SK-N-MC (cell line): ENCODE measurements at regions not wholly inside any gene's neighbourhood (a gene's known extent, or its start where the extent isn't known, plus 50 kb on each side); places are given as distances from the start of the nearest gene placed in this dataset.

ENCODE experiments used
- EZH2 ChIP-seq: fragments of 200-600 bp; sonication (generic); IDR thresholded peaks from one replicate; pipeline ENCODE4 v1.6.1; 2017; ENCODE audit warnings: antibody characterized with exemption
- POLR2AphosphoS5 ChIP-seq: IDR thresholded peaks from 2 replicates; pipeline ENCODE4 v1.6.1; 2012; ENCODE audit warnings: mild to moderate bottlenecking, low read depth, low read length, borderline replicate concordance

DNA sequence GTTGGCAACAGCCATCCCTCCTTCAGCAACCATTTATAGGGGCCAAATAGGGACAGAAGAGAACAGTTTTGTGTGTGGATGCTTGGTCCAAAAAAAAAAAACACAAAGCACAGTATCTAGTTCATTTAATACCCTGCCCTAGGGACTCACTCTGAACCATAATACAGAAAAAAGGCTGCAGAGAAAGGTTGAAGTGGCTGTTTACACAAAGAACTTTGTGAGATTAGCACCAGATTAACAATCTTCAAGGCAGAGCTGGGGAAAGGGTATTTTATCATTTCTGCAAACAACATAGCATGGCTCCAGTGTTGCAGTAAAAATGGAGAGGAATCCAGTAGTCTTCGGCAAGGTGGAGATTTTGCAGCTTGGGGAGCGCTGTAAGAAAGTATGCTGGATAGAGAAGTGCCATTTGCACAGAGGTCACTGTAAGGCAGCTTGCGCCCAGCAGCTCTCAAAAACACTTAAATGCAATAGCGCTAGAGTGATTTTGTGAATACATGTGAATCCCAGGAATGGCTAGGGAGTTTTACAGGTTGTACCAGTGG lies 124.2 kb upstream of the PLEKHA5 start:
- no peak for TF ChIP-seq POLR2AphosphoS5
- TF ChIP-seq EZH2: no peak
